T-helper 2 cell treated with Interferon-gamma antibody and Interleukin-4, amounts not matched to agents 100 ng/mL and 5 ng/mL, for 36 hours (primary cell): ENCODE measurements at regions not wholly inside any gene's neighbourhood (a gene's known extent, or its start where the extent isn't known, plus 50 kb on each side); places are given as distances from the start of the nearest gene placed in this dataset.

Experiments
- intact Hi-C: fragments of 100-400 bp; cut with micrococcal nuclease; formaldehyde crosslinking; loops from one replicate; pipeline ENCODE4 v1.15.1; 2023

DNA sequence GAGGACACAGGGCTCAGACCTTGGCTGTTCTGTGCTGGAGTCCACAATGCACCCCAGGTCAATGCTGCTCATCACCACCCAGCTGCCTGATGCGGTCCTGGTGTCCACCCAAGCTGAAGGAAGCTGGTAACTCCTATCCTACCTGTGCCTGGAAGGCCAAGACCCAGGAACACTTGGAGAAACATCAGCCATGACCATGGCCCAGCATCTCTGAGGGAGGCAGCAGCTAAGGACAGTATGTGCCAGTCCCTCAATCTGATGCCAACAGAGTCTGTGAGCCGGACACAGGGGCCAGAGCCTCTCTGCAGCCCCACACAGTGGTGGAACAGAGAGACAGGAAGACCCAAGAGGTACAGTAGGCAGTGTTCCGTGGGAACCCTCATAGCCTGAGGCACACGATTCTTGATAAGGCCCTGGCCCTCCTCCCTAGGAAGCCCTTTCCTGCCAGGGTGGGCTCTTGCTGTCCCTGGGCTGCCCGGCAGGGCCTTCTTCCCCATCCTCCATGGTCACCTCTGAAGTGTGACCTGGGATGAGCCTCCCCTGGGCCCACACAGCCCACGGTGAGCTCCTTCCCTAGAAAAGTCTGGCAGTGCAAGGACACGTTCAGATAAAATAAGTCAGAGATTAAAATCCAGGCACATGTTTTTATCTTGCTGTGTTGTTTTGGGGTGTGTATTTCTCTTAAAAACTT is 170.7 kb downstream of the THBS2 start:
- intact Hi-C loops, result no loop called here

DNA sequence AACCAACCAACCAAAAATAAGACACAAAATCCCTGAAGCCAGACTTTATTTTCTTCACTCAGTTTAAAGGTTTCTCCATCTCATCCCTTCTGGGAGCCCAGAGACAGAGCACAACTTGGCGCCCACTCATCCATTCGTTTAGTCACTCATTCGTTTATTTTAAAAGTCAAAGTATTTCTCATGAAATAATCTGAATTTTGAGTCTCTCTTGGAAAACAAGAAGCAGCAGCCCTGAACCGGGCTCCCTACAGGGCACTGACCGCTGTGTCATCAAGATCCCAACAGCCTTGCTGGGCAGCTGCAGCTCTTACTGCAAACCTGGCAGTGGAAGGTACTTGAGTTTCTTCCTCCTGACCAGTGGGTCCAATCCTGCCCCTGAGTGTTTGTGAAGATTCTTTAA is 171.6 kb downstream of the THBS2 start:
- intact Hi-C loops, result no loop called here

DNA sequence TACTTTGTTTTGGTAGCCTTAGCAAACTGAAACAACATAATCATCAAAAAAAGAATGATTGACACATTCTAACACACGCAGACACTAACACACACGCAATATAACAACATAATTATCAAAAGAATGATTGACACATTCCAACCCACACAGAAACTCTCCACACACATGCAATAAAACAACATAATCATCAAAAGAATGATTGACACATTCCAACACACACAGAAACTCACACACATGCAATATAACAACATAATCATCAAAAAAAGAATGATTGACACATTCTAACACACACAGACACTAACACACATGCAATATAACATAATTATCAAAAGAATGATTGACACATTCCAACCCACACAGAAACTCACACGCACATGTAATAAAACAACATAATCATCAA is 172.4 kb downstream of the THBS2 start:
- intact Hi-C loops, result no loop called here

DNA sequence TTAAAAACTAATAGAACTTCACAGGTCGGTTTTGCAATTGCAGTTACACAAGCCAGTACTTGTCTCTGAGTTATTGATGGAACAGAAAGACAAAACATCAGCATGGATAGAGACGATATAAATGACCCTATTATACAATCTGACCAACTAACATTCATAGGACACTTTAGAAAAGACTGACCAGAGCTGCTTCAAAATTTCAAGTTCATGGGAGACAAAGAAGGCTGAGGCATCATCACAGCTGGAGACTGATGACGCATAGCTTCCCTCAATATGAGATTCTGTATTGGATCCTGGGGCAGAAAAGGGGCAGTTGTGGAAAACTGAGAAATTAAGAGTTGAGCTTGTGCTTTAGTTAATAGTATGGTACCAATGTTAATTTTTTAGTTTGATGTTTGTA is 174.0 kb downstream of the THBS2 start:
- intact Hi-C loops, result no loop called here

DNA sequence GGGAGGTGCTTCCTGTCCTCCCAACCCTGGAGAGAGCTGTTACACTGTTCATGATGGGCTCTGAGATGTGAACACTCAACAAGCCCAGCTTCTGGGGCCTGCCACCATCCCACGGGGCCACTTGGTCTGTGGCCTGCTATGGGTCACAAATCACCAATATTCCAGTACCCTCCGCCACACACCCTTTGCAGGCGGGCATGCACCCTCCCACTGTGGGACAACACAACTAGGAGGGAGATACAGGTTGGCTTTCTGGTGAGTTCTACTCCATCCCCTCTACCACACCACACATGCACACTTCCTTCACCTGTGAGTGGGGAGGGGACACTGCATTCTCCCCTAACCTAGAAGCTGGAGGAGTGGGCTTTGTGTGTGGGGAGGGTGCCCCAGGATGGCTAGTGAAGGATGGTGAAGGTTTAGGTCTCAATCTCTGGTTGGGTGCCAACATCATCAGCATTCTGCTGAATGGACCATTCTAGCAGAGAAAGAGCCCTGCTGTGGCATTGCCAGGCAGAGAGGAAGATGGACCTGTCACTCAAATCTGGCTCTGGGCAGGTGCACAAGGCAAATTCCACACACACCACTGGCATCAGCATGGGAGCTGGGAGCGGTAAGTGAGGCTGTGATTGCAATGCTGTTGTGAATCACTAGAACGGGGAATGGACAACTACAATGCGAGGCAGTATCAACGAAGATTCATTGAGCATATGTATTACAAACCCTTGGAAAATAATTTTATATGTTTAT is 175.1 kb downstream of the THBS2 start:
- intact Hi-C loops, result no loop called here

DNA sequence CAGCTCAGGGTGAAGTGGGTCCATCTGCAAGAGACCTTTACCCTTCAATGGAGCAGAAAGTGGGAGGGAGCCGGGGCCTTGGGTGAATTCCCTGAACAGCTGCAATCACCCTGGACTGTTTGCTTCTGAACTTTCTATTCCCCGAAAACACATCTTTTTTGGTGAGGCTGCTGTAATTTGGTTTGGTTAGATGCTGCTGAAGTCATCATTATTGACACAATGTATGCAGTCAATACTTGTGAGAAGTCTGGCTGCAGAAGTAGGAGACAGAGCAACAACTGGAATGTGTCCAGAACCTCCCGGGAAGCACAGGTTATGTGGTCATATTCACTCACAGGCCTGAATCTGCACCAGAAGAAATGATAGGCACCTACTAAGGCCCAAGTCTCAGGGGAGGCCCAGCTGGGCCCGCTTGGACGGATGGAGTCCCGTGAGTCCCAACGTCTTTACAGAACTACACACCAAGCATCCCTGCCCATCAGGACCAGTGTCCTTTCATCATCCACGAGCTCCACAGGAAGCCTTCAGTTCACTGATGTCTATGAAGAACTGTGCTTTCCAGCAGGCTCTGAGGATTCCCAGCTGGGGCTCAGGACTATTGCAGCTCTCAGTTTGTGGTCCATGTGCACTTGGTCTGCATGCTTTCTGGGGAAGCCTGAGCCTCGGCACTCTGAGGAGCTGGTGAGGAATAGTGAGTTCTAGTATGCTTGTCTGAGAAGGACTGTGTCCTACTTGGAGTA is 177.6 kb downstream of the THBS2 start:
- intact Hi-C loops, result no loop called here

DNA sequence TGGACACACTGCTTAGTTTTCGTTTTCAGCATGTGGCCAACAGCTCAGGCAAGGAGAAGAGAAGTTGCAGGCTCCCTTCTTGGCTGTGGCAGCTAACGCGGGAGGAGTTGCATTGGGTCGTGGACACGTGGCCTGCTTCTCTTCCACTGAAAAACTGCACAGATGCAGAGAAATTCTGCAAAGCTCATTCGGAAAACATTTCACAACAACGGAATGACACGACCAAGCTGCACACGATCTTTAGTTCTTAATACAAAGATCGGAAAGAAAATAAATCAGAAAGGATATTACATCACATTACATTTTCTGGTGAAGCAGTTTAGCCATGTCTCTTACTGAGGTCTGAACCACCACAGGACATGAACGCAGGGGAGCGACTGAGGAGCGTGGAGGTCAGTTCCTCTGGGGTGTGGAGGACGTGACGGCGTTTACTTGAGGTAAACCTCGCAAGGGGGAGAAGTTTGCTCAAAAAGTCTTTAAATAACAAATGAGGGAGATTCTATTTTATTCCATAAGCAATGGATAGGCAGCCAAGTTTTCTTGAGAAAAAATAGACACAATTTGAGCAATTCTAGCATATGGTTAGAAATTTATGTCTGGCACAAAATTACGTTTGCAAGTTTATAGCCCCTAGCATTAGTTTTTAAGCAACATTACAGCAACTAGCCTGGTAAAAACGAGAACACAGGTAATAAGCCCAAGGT is 178.3 kb downstream of the THBS2 start:
- intact Hi-C loops, result no loop called here

DNA sequence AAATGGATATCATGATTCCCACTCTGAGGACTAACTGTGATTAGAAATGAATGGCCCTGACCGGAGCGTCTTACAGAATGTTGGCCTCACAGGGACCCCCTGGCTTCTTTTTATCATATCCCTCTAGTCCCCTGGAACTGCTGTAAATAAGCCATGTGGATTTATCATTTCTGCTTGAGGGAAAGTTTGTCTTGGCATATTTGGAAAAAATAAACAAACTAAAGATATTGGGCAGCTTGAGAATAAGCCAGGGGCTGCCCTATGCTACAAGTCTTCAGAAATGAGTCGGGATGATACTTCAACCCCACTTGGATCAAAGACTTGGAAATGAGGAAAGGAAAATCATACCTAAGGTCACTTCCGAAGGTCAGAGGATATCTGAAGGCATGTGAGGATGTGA is 179.1 kb downstream of the THBS2 start:
- intact Hi-C loops, result no loop called here

DNA sequence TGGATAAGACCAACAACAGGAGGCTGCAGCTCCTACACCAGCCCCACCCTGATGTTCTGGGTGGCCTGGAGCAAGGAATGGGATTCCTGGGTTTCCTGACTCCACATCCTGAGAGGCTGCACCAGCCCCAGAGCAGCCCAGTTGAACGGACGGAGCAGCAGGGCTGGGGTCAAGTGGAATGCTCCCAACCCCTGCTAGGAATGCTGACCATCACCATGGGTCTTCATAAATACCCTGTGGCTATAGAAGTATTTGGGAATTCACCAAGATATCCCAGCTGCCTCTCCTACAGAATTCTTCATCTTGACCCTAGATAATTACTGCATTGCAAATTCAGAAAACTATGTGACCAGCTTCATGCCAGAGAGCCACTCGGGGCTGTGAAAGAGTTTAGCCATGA is 180.3 kb downstream of the THBS2 start:
- intact Hi-C loops, result no loop called here

DNA sequence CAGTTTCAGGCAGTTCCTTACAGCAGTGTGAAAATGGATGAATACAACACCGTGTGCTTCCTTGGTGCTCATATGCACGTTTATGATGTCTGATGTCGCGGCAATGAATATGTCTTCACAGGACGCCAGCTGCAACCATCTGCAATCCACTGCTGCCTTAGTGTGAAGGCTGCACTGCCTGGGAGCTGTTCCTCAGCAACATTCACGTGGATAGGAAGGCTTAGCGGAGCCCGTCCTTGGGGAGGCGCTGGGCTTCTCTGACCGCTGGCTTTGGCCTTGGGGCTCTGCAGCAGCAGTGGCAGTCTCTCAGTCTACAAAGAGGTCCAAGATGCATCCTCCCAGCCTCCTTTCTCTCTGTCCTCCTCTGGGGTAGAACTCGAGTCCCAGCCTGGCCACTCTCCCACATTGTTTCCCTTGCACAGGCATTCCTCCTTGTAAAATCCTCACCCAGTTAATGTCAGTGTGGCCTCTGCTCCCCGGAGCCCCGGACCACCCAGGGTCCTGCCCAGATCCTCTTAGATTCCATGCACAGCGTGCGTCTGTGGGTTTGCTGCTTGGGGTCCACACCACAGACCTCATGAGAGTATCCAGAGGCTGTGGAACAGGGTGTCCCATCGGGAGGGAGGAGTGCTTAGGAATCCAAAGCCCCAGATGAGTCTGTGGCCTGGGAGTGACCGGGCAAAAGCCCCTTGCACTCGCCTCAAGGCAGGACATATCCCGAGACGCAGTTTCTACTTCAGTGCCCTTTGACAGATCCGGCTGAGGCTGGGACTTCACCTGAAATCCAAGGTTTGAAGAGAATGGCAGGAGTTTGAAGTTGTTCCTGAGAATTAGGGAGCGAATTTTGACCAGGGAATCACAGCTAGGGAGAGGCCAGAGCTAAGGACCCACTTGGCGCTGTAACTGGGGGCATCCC is 181.3 kb downstream of the THBS2 start:
- intact Hi-C loops, result no loop called here

DNA sequence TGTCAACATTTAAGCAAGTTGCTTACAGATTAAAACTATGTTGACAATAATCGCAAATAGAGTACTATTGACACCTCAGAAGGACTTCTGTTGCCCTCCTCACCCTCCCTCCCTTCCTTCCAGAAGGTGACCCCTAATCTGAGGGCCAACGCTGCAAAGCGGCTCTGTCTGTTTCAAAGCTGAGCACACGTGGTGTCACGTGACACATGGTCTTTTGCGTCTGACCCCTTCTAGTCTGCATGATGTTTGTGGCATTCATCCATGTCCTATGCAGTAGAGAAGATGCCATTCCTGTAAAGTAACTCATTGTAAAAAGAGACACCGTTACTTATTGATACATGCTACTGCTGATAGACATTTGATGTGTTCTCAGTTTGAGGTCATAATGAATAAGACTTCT is 182.3 kb downstream of the THBS2 start:
- intact Hi-C loops, result no loop called here

DNA sequence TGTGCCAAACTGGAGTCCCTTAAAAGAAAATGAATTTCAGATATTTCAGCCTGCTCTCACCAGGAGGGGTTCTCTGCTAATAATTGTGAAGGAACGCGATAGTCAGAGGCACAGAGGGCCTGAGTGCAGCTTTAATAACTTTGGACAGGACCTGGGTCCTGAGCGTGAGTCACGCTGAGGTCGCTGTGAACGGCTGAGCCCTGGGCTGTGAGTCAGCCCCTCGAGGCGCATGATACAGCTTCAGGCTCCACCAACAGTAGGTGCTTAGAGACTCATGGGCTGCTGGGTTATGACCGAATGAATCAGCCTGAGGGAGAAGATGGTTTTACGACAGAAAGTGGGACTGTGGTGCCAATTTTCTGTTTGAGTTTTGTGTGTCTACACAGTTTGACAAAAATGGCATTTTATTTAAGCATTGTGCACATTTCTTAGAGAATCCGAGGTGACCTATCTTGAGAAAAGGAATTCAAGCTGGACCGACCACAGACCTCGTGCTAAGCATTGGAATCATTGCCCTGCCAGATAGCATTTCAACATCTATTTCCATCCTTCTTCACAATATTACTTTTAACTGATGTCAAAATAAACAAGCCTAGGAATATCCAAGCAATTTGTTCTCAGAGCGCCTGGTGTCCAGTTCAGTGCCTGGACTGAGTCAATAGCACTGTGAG is 183.0 kb downstream of the THBS2 start:
- intact Hi-C loops, result no loop called here

DNA sequence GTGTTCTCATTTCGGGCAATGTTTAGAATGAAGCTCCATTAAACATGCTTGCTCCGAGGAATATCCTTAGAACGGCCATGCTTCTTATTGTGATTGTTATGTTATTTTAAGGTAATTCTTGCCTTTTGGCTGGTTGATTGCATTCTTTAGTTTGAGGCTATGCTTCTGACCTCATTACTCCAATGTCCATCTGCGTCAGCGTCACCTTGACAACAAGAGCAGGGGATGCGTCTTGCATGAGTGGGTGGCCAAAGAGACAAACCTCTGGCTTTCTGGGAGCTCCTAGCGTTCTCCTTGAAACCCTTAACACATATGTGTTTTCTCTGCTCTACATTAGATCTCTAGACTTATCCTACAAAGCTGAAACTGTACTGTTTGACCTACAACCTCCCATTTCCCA is 184.3 kb downstream of the THBS2 start:
- intact Hi-C loops, result no loop called here

DNA sequence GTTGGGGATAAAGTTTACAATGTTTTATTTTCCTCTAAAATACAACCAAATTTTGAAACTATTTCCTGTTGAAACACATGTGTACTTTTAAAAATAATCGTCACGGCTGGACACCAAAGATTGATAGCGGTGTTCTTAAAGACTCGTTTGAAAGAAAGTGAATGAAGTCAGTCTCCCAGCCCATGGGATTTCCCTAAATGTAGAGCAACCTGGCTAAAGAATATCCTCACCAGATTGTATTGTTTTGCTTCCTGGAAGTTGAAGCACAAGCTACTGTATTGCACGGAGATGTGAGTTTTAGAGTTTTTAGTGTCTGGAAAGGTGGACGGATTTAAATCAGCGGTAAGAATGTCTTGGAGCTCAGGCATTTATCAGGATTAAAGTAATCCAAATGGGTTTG is 189.5 kb downstream of the THBS2 start:
- intact Hi-C loops, result no loop called here

DNA sequence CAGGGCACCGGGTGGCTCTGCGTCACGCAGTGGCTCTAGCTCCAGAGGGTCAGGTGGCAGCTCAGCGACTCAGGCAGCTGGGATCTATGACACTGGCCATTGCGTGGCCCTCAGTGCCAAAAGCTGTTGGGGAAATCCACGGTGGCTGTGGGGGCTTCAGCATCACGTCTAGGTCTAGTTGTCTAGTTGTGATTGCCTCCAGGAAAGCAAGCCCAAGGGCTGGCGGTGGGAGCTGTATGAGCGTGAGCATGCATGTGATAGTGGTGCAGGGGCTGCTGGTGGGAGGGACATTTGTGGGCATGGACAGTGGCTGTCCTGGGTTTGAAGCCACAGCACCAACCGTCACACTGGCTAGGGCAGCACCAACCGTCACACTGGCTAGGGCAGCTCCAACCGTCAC is 191.4 kb downstream of the THBS2 start:
- intact Hi-C loops, result no loop called here

DNA sequence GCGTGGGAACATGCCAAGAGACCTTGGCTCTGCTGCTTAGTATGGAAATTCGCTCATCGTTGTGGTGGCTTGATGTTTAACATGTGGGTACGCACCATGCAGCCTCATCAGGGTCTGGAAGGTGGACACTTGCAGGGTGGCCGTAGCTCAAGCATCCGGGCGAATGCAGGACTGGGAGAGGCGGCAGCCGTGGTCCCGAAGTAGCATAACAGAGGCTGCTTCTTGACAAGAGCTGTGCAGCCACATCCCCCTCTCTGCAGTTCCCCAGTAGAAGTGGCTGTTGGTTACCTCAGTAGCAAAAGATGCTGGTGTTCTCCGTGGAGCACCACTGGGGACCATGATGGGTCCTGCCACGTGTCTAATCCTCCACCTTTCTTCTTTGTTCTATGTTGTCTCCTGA is 195.0 kb downstream of the THBS2 start:
- intact Hi-C loops, result no loop called here

DNA sequence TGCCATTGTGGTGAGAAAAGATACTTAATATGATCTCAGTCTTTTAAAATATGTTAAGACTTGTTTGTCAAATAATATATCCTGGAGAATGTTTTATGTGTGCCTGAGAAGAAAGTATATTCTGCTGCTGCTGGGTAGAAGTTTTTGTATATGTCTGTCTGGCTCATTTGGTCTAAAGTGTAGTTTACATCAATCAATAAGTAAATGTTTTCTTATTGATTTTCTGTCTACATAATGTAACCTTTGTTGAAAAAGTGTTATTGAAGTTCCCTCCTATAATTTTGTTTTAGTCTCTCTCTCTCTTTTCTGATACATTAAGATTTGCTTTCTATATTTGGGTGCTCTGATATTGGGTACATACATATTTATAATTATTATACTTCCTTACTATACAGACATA is 201.2 kb downstream of the THBS2 start:
- intact Hi-C loops, result no loop called here

DNA sequence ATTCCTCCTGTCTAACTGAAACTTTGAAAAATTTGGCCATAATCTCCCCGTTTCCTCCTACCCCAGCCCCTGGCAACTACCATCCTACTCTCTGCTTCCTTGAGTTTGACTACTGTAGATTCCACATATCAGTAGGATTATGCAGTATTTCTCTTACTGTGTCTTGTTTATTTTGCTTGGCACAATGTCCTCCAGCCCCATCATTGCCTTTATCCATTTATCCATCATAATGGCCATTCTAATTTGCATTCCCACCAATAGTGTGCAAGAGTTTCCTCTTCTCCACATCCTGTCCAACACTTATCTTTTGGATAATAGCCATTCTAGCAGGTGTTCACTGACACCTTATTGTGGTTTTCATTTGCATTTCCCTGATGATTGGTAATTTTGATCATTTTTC is 202.3 kb downstream of the THBS2 start:
- intact Hi-C loops, result no loop called here

DNA sequence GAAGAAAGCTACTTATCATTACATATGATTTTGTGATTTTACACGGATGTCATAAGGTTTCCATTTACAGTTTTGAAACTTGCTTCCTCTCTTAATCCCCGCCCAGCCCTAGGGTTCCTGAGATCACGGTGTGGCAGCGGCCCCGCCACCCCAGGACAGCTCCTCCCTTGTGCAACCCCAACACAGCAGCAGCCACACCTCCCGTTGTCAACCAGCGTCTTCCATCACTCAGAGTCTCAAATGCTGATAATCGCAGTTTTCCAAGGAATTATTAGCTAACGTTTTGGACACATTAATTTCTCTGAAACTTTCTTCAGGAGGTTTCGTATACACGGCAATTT is 204.8 kb downstream of the THBS2 start:
- intact Hi-C loops, result no loop called here

DNA sequence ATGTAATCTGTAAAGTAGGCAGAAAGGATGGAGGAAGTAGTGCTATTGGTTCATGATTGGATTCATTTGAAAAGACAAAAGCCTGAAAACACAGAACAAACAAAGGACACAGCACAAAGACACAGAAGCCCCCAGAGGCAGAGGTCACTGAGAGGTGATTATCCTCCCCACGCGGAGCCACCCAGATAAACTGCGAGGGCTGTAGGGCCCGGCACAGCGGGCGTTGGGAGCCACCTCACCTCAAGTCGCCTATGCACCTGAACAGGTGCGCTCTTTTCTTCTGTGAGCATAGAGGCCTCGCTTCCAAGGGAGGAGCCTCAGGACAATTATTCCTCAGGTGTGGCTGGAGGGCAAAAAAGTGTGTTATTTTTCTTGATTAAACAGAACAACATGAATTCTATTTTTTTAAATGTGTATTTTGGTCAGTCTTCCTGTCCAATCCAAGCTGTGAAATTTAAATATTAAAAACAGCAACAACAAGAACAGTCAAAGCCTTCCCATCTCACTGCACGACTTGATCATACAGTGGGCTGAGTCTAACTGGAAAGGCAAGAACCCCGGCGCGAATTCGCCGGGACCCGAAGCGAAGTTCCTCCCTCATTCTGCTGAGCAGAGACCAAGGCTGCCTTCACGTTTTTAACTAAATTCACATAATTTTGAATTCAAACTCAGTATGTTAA is 205.3 kb downstream of the THBS2 start:
- intact Hi-C loops, result no loop called here
